Neural cell (in vitro differentiated cells): ENCODE measurements at regions not wholly inside any gene's neighbourhood (a gene's known extent, or its start where the extent isn't known, plus 50 kb on each side); places are given as distances from the start of the nearest gene placed in this dataset.

ENCODE experiments used
- EP300 ChIP-seq: fragments of 450-650 bp; conservative IDR thresholded peaks from 2 replicates; pipeline ENCODE4 v1.6.1; 2014; ENCODE audit warnings: antibody characterized with exemption, mild to moderate bottlenecking, moderate library complexity; ENCODE audit not compliant: poor library complexity, severe bottlenecking
- POLR2AphosphoS5 ChIP-seq: IDR thresholded peaks from 2 replicates; pipeline ENCODE4 v1.6.1; 2012

GRCh38 chr18:66722671-66723070, 118.8 kb upstream of the CDH19 start:
- TF ChIP-seq POLR2AphosphoS5 (no peak), EP300 (no peak)
